ENCODE measurements at regions not wholly inside any gene's neighbourhood (a gene's known extent, or its start where the extent isn't known, plus 50 kb on each side); places are given as distances from the start of the nearest gene placed in this dataset.

DNA sequence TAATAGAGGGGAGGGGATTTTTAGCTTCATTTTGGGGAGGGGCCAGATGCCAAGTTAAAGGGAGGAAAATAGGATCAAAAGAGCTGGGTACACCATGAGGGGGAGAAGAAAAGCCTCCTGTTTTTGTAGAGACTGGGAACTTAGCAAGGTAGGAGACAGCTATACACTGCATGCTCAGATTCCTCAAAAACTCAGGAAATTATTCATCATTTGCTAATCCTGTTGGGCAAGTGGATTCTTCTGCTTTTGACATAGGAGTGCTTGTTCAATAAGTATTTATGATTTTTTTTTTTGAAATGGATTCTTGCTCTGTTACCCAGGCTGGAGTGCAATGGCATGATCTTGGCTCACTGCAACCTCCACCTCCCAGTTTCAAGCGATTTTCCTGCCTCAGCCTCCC is 73.4 kb downstream of the LYZL2 start:
- TF ChIP-seq, protein P1, sequence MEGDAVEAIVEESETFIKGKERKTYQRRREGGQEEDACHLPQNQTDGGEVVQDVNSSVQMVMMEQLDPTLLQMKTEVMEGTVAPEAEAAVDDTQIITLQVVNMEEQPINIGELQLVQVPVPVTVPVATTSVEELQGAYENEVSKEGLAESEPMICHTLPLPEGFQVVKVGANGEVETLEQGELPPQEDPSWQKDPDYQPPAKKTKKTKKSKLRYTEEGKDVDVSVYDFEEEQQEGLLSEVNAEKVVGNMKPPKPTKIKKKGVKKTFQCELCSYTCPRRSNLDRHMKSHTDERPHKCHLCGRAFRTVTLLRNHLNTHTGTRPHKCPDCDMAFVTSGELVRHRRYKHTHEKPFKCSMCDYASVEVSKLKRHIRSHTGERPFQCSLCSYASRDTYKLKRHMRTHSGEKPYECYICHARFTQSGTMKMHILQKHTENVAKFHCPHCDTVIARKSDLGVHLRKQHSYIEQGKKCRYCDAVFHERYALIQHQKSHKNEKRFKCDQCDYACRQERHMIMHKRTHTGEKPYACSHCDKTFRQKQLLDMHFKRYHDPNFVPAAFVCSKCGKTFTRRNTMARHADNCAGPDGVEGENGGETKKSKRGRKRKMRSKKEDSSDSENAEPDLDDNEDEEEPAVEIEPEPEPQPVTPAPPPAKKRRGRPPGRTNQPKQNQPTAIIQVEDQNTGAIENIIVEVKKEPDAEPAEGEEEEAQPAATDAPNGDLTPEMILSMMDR (IDR thresholded peaks at IDR 0.05): no peak
- no peak for TF ChIP-seq POLR2A (IDR thresholded peaks at IDR 0.05)
- H3K36me3 ChIP-seq: no peaks in the 10 kb centered on the region
- H3K27ac ChIP-seq: peak overlapping the region in 1 of 12 donors; percentile 95
- H3K4me3 ChIP-seq: no peak overlapping the region
- peaks cover 0 to 9% (median 0%) of the 10 kb centered on the region in 12 donors for H3K9me3 ChIP-seq
- no peak for DNase-seq
- intact Hi-C loops (cut with DNase I): no loop called here
- peak in 1 of 4 donors; percentile 35 for ATAC-seq
- WGBS, 4 donors: 92 to 100% (median 96%) methylated on average over 1 of the region's 1 CpG
- H3K4me1 ChIP-seq: peaks cover 0 to 61% (median 8%) of the 10 kb centered on the region in 12 donors
- no peaks in the 10 kb centered on the region for H3K27me3 ChIP-seq

DNA sequence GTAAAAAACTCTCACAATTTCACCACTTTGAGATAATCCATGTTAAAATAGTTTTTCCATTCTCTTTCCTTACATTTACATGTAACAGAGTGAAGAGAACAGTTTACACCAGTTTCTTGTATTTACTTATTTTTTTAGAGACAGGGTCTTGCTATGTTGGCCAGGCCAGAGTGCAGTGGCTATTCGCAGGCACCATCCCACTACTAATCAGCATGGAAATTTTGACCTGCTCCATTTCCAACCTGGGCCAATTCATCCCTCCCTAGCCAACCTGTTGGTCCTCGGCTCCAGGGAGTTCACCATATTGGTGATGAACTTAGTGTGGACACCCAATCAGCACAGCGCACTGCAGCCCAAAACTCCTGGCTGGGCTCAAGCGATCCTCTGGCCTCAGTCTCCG is 74.1 kb downstream of the LYZL2 start:
- Histone ChIP-seq H3K4me1 (peaks cover 0 to 68% (median 8%) of the 10 kb centered on the region in 12 donors), H3K4me3 (no peak overlapping the region), H3K27me3 (no peaks in the 10 kb centered on the region), H3K36me3 (no peaks in the 10 kb centered on the region), H3K9me3 (peaks cover 0 to 9% (median 0%) of the 10 kb centered on the region in 12 donors), H3K27ac (peak overlapping the region in 1 of 12 donors; percentile 95)
- intact Hi-C loops (cut with DNase I): no loop called here
- ATAC-seq (no peak), DNase-seq (no peak)
- 80 to 100% (median 99%) methylated on average over 5 of the region's 5 CpGs for WGBS, 4 donors
- no peak for TF ChIP-seq POLR2A (IDR thresholded peaks at IDR 0.05)
- TF ChIP-seq, protein P1 (IDR thresholded peaks at IDR 0.05): no peak

DNA sequence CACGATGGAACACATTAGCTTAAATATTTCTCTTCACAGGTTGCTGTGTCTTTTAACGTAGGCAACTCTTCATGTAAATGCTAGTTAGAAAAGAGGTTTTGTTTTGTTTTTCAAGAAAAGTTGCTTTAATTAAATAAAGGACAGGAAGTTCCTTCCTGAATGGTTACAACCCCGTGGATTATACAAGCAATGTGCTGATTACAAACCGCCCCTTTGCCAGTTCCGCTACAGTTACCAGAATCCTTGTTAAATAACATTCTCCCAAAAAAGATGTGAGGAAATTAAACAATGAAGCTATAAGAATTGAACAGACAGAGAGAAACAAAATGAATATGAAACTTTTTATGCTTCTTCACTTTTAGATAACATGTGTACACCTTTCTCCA is 75.1 kb downstream of the LYZL2 start:
- H3K27me3 ChIP-seq: no peaks in the 10 kb centered on the region
- DNase-seq (no peak), ATAC-seq (peak in 1 of 4 donors; percentile 45)
- intact Hi-C loops (cut with DNase I): no loop called here
- H3K9me3 ChIP-seq: peaks cover 0 to 5% (median 0%) of the 10 kb centered on the region in 12 donors
- peak overlapping the region; percentile 65 to 95 (median 76) for H3K27ac ChIP-seq
- H3K4me3 ChIP-seq: peak overlapping the region in 9 of 12 donors; percentile 26 to 47 (median 42)
- H3K36me3 ChIP-seq: no peaks in the 10 kb centered on the region
- peaks cover 0 to 73% (median 8%) of the 10 kb centered on the region in 12 donors for H3K4me1 ChIP-seq
- TF ChIP-seq POLR2A (IDR thresholded peaks at IDR 0.05): no peak
- TF ChIP-seq, protein P1 (IDR thresholded peaks at IDR 0.05): no peak
- WGBS, 4 donors: 40 to 43% (median 41%) methylated on average over 5 of the region's 5 CpGs

DNA sequence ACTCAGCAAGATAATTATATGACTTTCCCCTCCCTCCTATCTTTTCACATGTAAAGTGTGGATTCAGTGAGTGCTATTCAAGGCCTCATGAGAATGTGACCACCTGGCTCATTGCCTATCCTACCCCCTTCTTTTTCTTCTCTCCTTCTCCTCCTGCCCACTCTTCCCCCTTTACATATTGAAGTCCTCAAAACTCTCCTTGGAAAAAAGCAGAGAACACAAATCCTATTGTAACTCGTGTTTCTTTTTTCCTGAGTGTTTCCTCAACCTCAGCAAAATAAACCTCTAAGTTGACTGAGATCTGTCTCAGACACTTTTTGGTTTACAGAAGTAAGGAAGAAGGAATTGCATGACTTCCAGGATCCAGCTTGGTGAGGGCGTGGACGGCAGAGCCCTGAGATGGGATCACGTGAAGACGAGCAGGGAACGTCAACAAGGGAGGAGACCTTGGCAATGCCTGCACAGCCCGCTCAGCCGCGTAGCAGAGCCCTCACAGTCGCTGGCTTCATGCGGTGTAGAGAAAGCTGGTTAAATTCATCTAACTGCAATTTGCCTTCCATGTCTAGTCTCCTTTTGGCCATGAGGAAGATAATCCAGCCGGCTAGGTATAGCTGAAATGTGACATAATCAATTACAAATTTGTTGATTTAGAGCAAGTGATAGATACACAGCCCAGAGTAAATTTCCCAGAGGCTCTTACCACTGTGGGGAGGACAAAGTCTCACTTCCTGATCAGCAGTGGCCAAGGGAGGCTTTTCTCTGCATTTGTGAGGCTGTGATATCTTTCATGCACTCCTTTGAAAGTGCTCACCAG is 75.7 kb downstream of the LYZL2 start:
- Histone ChIP-seq H3K9me3 (no peaks in the 10 kb centered on the region), H3K27me3 (no peaks in the 10 kb centered on the region), H3K27ac (peak overlapping the region; percentile 65 to 95 (median 76)), H3K4me1 (peaks cover 0 to 79% (median 8%) of the 10 kb centered on the region in 12 donors), H3K36me3 (no peaks in the 10 kb centered on the region), H3K4me3 (peak overlapping the region in 10 of 12 donors; percentile 25 to 47 (median 36))
- TF ChIP-seq, protein P1 (IDR thresholded peaks at IDR 0.05): no peak
- peak in 1 of 2 donors; percentile 35 for TF ChIP-seq POLR2A (IDR thresholded peaks at IDR 0.05)
- DNase-seq (peak; percentile 71 to 89 (median 81)), ATAC-seq (peak; percentile 91 to 97 (median 96))
- 17 to 25% (median 21%) methylated on average over 12 of the region's 12 CpGs for WGBS, 4 donors
- intact Hi-C loops (cut with DNase I): no loop called here

All from heart left ventricle (tissue), 16 donors.